Thyroid gland (tissue), 4 donors: ENCODE measurements at regions not wholly inside any gene's neighbourhood (a gene's known extent, or its start where the extent isn't known, plus 50 kb on each side); places are given as distances from the start of the nearest gene placed in this dataset.

Source experiments
- CTCF ChIP-seq, 6 experiments: fragments of 200-600 bp in 3 of 6; fragments of 450-650 bp in 3 of 6; sonication (generic) in 3 of 6; IDR thresholded peaks; one replicate each; pipeline ENCODE4 v1.5.1; 2016 to 2019; ENCODE audit warnings: antibody characterized with exemption in 6 of 6, mild to moderate bottlenecking in 2 of 6, inconsistent platforms in 1 of 6, moderate library complexity in 1 of 6
- POLR2A ChIP-seq, 2 donors: fragments of 450-650 bp; IDR thresholded peaks; one replicate each; pipeline ENCODE4 v1.6.1; 2017; ENCODE audit warnings: antibody characterized with exemption in 2 of 2, mild to moderate bottlenecking in 2 of 2, moderate library complexity in 1 of 2

GRCh38 chr7:22049766-22050500 is 104.2 kb upstream of the CDCA7L start:
- TF ChIP-seq POLR2A (IDR thresholded peaks at IDR 0.05) = no peak
- no peak for TF ChIP-seq CTCF (IDR thresholded peaks at IDR 0.05)
